ENCODE measurements at regions not wholly inside any gene's neighbourhood (a gene's known extent, or its start where the extent isn't known, plus 50 kb on each side); places are given as distances from the start of the nearest gene placed in this dataset.
"Not testable (repeated sequence)": the region's sequence is repeated elsewhere in the genome, so short reads cannot be mapped to it uniquely, and the experiment has no call there.

DNA sequence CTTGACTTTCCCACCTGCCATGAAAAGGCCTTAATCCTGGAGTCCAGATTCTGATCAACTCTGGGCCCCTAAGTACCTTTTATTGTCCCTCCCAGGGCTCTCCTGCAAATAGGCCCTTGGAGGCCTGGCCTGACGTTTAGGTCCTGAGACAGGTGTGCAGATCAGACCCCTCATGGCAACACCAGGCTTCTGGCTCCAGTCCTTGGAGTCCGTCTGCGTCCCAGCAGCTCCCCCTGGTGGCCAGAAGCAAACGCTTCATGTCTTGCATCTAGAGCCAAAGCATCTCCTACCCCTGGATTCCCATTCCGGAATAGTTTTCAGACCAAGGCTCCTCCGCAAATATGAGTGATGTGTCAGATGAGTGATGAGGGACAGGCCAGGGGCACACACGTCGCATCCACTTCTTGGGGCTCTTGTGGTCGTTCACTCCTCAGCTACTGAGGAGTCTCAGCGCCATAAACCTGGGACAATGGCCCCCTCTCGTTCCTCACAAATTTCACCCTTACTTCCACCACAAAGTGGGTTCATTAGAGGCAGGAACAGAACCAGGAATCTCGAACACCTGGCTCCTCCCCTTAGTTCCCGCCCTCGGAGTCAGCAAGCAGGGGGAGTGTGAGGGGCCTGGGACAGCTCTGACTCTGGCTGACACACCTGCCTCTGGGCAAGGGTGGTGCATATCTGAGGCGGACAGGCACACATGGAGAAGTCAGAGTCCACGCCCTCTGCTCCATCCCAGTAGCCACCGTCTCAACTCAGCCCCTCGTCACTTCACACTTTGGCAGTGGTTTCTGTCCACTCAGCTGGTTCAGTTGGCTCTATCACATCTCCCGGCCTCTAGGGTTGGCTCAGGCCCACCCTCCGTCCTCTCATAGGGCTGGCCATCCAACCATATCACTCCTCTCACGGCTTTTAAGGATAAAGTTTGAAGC is 77.9 kb upstream of the PWP1 start:
- TF ChIP-seq ZNF8 (CRISPR knock-in tag; IDR thresholded peaks at IDR 0.05) (no peak), GLIS3 (CRISPR knock-in tag; IDR thresholded peaks at IDR 0.05) (no peak)
- ATAC-seq, result peak; percentile 96

GRCh38 chr12:107608779-107609178 is 76.8 kb upstream of the PWP1 start:
- ATAC-seq, result not testable (repeated sequence)

- ATAC-seq, result peak; percentile 47
- TF ChIP-seq ZNF70 (CRISPR knock-in tag; IDR thresholded peaks at IDR 0.05) (no peak), ESRRG (CRISPR knock-in tag; IDR thresholded peaks at IDR 0.05) (no peak)
Observed at GRCh38 chr12:107610021-107610859, 75.4 kb upstream of the PWP1 start.

DNA sequence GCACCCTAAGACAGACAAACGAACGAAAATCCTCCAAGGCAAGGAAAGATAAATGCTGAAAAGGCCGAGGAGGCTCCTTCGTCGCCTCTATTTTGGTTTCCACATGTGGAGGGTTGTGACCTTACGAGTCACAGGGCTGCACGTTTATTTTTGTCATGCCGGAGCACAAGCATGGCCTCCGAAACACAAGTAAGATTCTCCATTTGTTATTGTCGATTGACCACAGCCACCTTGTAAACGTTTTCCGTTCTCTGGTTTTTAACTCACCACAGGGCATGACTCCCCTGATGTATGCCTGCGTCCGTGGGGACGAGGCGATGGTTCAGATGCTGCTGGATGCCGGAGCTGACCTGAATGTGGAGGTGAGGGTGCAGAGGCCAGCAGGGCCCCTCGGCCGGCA is 73.1 kb upstream of the PWP1 start:
- TF ChIP-seq TSHZ2 (CRISPR knock-in tag; IDR thresholded peaks at IDR 0.05) (no peak), ZFP3 (CRISPR knock-in tag; IDR thresholded peaks at IDR 0.05) (no peak), RARB (CRISPR knock-in tag; IDR thresholded peaks at IDR 0.05) (no peak), TCF4 (CRISPR knock-in tag; IDR thresholded peaks at IDR 0.05; ENCODE audit: borderline replicate concordance) (no peak), PPARA (CRISPR knock-in tag; IDR thresholded peaks at IDR 0.05; ENCODE audit: borderline replicate concordance) (no peak), TOX (CRISPR knock-in tag; IDR thresholded peaks at IDR 0.05; ENCODE audit: borderline replicate concordance) (no peak), ZNF565 (CRISPR knock-in tag; conservative IDR thresholded peaks at IDR 0.05; ENCODE audit: low read depth) (no peak), CSDC2 (CRISPR knock-in tag; IDR thresholded peaks at IDR 0.05) (no peak), ZFP30 (CRISPR knock-in tag; IDR thresholded peaks at IDR 0.05) (no peak), PATZ1 (CRISPR knock-in tag; IDR thresholded peaks at IDR 0.05; ENCODE audit: borderline replicate concordance) (no peak)
- no peak for ATAC-seq

GRCh38 chr12:107616941-107617340 is 68.7 kb upstream of the PWP1 start:
- TF ChIP-seq ZNF565 (CRISPR knock-in tag; conservative IDR thresholded peaks at IDR 0.05; ENCODE audit: low read depth) (no peak), SNAI2 (CRISPR knock-in tag; IDR thresholded peaks at IDR 0.05) (no peak), ISL1 (CRISPR knock-in tag; IDR thresholded peaks at IDR 0.05) (no peak), GLIS3 (CRISPR knock-in tag; IDR thresholded peaks at IDR 0.05) (no peak), TCF4 (CRISPR knock-in tag; IDR thresholded peaks at IDR 0.05; ENCODE audit: borderline replicate concordance) (no peak), OSR1 (CRISPR knock-in tag; IDR thresholded peaks at IDR 0.05) (no peak), ESRRG (CRISPR knock-in tag; IDR thresholded peaks at IDR 0.05) (no peak), TSHZ2 (CRISPR knock-in tag; IDR thresholded peaks at IDR 0.05) (no peak), ZFP3 (CRISPR knock-in tag; IDR thresholded peaks at IDR 0.05) (no peak), ZFP30 (CRISPR knock-in tag; IDR thresholded peaks at IDR 0.05) (no peak)
- TF ChIP-seq, protein P1, sequence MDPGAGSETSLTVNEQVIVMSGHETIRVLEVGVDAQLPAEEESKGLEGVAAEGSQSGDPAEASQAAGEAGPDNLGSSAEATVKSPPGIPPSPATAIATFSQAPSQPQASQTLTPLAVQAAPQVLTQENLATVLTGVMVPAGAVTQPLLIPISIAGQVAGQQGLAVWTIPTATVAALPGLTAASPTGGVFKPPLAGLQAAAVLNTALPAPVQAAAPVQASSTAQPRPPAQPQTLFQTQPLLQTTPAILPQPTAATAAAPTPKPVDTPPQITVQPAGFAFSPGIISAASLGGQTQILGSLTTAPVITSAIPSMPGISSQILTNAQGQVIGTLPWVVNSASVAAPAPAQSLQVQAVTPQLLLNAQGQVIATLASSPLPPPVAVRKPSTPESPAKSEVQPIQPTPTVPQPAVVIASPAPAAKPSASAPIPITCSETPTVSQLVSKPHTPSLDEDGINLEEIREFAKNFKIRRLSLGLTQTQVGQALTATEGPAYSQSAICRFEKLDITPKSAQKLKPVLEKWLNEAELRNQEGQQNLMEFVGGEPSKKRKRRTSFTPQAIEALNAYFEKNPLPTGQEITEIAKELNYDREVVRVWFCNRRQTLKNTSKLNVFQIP (CRISPR knock-in tag; IDR thresholded peaks at IDR 0.05; ENCODE audit: borderline replicate concordance, low read depth), result no peak
- ATAC-seq, result no peak
